ENCODE measurements at regions not wholly inside any gene's neighbourhood (a gene's known extent, or its start where the extent isn't known, plus 50 kb on each side); places are given as distances from the start of the nearest gene placed in this dataset.

DNA sequence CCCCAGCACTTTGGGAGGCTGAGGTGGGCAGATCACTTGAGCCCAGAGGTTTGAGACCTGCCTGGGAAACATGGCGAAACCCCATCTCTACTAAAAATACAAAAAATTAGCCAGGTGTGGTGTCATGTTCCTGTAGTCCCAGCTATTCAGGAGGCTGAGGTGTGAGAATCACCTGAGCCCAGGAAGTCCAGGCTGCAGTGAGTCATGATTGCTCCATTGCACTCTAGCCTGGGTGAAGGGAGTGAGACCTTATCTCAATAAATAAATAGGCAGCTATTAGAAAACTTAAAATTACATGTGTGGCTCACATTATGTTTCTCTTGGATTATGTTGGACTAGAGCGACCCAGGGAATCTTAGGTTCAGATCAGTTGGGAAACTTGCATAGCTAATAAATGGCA lies 69.7 kb downstream of the RPLP1 start:
- POLR2A ChIA-PET, result no interaction called here
- Histone ChIP-seq H3K36me3 (ENCODE audit: control insufficient read depth, insufficient read depth, low read length) (no peaks in the 10 kb centered on the region), H3K4me3 (ENCODE audit: low read depth in 2 of 2, low read length in 2 of 2) (no peak overlapping the region), H3K27ac (ENCODE audit: low read length) (no peak overlapping the region), H3K9me3 (ENCODE audit: control insufficient read depth, insufficient read depth, low read depth, low read length) (no peaks in the 10 kb centered on the region), H3K4me1 (ENCODE audit: control insufficient read depth, insufficient read depth, low read length) (no peaks in the 10 kb centered on the region), H3K27me3 (ENCODE audit: control insufficient read depth, insufficient read depth, low read length) (no peaks in the 10 kb centered on the region)
- CTCF ChIA-PET, result no interaction called here
- no TSS peak for BruUV-seq (replicated peaks)
- TF ChIP-seq, protein P1, sequence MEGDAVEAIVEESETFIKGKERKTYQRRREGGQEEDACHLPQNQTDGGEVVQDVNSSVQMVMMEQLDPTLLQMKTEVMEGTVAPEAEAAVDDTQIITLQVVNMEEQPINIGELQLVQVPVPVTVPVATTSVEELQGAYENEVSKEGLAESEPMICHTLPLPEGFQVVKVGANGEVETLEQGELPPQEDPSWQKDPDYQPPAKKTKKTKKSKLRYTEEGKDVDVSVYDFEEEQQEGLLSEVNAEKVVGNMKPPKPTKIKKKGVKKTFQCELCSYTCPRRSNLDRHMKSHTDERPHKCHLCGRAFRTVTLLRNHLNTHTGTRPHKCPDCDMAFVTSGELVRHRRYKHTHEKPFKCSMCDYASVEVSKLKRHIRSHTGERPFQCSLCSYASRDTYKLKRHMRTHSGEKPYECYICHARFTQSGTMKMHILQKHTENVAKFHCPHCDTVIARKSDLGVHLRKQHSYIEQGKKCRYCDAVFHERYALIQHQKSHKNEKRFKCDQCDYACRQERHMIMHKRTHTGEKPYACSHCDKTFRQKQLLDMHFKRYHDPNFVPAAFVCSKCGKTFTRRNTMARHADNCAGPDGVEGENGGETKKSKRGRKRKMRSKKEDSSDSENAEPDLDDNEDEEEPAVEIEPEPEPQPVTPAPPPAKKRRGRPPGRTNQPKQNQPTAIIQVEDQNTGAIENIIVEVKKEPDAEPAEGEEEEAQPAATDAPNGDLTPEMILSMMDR (IDR thresholded peaks at IDR 0.05), result no peak
- ATAC-seq (no peak), DNase-seq (ENCODE audit: low read depth, low spot score) (no peak)
- intact Hi-C loops (cut with micrococcal nuclease; ENCODE audit: unreplicated experiment) (no loop called here), in situ Hi-C loops (cut with HindIII; ENCODE audit: low pct_unique_long_range_greater_than_20kb, low sequenced_read_pairs) (no loop called here)

DNA sequence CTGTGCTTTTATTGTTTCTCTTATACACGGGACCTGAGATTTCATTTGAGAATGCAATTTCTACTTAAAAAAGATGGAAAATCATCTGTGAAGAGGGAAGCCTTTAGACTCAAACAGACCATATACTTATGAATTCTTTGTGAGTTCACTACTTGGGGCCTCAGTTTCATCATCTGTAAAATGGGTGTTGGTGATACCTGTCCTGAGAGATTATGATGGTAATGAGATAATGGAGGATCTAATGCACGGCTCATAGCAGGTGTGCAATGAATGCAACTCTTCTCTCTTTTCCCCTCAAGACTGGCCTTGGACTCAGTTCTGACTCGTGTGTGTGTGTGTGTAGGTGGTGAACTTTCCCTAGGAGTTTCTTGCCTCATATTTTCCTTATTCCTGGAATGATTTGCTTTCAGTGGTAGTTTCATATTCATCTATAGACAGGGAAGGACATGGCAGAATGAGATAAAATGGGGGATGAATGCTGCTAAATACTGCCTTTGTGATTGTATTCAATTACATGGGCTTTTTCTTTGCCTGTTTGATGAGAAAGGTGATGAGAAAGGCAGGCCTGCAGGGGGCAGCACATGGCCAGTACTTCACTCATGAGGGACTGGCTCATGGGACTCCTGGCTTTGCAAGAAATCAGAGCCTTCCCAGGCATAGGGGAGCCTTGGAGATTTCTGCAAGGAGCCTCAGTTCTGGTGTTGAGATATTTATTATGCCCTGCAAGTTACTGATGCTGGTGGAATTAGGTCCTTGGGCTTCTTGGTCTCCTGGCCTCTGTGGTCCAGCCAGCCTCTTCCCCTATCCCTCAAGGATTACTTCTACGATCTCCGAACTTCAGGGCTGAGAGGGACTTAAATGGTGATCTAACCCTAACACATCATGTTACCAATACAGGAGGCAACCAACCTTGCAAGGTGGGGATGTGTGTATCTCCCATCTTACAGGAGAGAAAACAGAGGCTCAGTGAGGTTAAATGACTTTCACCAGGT lies 70.7 kb downstream of the RPLP1 start:
- ChIA-PET CTCF (no interaction called here), POLR2A (no interaction called here)
- in situ Hi-C loops (cut with HindIII; ENCODE audit: low pct_unique_long_range_greater_than_20kb, low sequenced_read_pairs), result no loop called here
- TF ChIP-seq, protein P1 (IDR thresholded peaks at IDR 0.05), result peak; percentile 84
- TF ChIP-seq, protein P2, sequence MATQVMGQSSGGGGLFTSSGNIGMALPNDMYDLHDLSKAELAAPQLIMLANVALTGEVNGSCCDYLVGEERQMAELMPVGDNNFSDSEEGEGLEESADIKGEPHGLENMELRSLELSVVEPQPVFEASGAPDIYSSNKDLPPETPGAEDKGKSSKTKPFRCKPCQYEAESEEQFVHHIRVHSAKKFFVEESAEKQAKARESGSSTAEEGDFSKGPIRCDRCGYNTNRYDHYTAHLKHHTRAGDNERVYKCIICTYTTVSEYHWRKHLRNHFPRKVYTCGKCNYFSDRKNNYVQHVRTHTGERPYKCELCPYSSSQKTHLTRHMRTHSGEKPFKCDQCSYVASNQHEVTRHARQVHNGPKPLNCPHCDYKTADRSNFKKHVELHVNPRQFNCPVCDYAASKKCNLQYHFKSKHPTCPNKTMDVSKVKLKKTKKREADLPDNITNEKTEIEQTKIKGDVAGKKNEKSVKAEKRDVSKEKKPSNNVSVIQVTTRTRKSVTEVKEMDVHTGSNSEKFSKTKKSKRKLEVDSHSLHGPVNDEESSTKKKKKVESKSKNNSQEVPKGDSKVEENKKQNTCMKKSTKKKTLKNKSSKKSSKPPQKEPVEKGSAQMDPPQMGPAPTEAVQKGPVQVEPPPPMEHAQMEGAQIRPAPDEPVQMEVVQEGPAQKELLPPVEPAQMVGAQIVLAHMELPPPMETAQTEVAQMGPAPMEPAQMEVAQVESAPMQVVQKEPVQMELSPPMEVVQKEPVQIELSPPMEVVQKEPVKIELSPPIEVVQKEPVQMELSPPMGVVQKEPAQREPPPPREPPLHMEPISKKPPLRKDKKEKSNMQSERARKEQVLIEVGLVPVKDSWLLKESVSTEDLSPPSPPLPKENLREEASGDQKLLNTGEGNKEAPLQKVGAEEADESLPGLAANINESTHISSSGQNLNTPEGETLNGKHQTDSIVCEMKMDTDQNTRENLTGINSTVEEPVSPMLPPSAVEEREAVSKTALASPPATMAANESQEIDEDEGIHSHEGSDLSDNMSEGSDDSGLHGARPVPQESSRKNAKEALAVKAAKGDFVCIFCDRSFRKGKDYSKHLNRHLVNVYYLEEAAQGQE (IDR thresholded peaks at IDR 0.05; ENCODE audit: insufficient read depth in 1 of 2, low read depth in 2 of 2, low read length in 1 of 2), result no peak
- no peaks in the 10 kb centered on the region for H3K4me1 ChIP-seq (ENCODE audit: control insufficient read depth, insufficient read depth, low read length)
- BruUV-seq (replicated peaks), result no TSS peak
- no peaks in the 10 kb centered on the region for H3K27me3 ChIP-seq (ENCODE audit: control insufficient read depth, insufficient read depth, low read length)
- H3K36me3 ChIP-seq (ENCODE audit: control insufficient read depth, insufficient read depth, low read length), result no peaks in the 10 kb centered on the region
- H3K9me3 ChIP-seq (ENCODE audit: control insufficient read depth, insufficient read depth, low read depth, low read length), result no peaks in the 10 kb centered on the region
- peak overlapping the region; percentile 29; the same call in 1 of the 2 replicates for H3K27ac ChIP-seq (ENCODE audit: low read length)
- ATAC-seq (peak; percentile 89), DNase-seq (ENCODE audit: low read depth, low spot score) (peak; percentile 18)
- intact Hi-C loops (cut with micrococcal nuclease; ENCODE audit: unreplicated experiment), result no loop called here
- no peak overlapping the region for H3K4me3 ChIP-seq (ENCODE audit: low read depth in 2 of 2, low read length in 2 of 2)

DNA sequence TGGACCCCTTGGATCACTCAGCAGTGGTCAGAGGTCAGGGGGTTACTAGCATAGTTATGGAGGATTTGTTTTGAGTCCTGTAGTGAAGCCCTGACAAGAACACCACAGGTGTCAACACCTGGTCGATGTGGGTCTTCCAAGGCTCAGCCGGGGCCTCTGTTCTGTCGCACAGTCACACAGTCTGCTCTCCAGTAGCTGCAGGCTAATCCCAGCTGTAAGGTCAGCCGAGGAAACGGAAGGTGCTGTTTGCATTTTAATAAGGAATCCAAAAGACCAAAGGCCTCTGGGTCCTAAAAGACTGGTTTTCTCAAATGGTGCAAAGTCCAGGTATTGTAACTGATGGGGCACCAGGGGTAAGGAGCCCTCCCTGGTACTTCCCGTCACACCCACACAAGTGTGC lies 71.7 kb downstream of the RPLP1 start:
- BruUV-seq (replicated peaks), result no TSS peak
- POLR2A ChIA-PET, result no interaction called here

More for the DNA sequence above, 71.7 kb downstream of the RPLP1 start:
- no peaks in the 10 kb centered on the region for H3K4me1 ChIP-seq (ENCODE audit: control insufficient read depth, insufficient read depth, low read length)
- TF ChIP-seq SIN3A (IDR thresholded peaks at IDR 0.05; ENCODE audit: borderline replicate concordance, insufficient read depth, low read depth, low read length), result no peak
- TF ChIP-seq, protein P1 (IDR thresholded peaks at IDR 0.05), result no peak
- TF ChIP-seq TCF7L2 (IDR thresholded peaks at IDR 0.05; ENCODE audit: low read depth, low read length), result no peak
- no peak for TF ChIP-seq POLR2AphosphoS5 (IDR thresholded peaks at IDR 0.05; ENCODE audit: low read depth, low read length)
- TF ChIP-seq, protein P2 (IDR thresholded peaks at IDR 0.05; ENCODE audit: insufficient read depth in 1 of 2, low read depth in 2 of 2, low read length in 1 of 2), result no peak
- ATAC-seq (no peak), DNase-seq (ENCODE audit: low read depth, low spot score) (no peak)
- peak overlapping the region; percentile 29; the same call in 1 of the 2 replicates for H3K27ac ChIP-seq (ENCODE audit: low read length)
- CTCF ChIA-PET, result no interaction called here
- H3K36me3 ChIP-seq (ENCODE audit: control insufficient read depth, insufficient read depth, low read length), result no peaks in the 10 kb centered on the region
- H3K4me3 ChIP-seq (ENCODE audit: low read depth in 2 of 2, low read length in 2 of 2), result no peak overlapping the region
- H3K27me3 ChIP-seq (ENCODE audit: control insufficient read depth, insufficient read depth, low read length), result no peaks in the 10 kb centered on the region
- in situ Hi-C loops (cut with HindIII; ENCODE audit: low pct_unique_long_range_greater_than_20kb, low sequenced_read_pairs) (no loop called here), intact Hi-C loops (cut with micrococcal nuclease; ENCODE audit: unreplicated experiment) (no loop called here)
- H3K9me3 ChIP-seq (ENCODE audit: control insufficient read depth, insufficient read depth, low read depth, low read length), result no peaks in the 10 kb centered on the region
